ENCODE measurements at regions not wholly inside any gene's neighbourhood (a gene's known extent, or its start where the extent isn't known, plus 50 kb on each side); places are given as distances from the start of the nearest gene placed in this dataset.

- TF ChIP-seq POLR2AphosphoS5 (IDR thresholded peaks at IDR 0.05; ENCODE audit: low read depth, low read length) (no peak), TAF1 (IDR thresholded peaks at IDR 0.05; ENCODE audit: low read depth, low read length) (no peak)
Measured at GRCh38 chr12:19886065-19886464, 446.8 kb downstream of the AEBP2 start.

All from GM12891 (cell line).